ENCODE measurements at regions not wholly inside any gene's neighbourhood (a gene's known extent, or its start where the extent isn't known, plus 50 kb on each side); places are given as distances from the start of the nearest gene placed in this dataset.

DNA sequence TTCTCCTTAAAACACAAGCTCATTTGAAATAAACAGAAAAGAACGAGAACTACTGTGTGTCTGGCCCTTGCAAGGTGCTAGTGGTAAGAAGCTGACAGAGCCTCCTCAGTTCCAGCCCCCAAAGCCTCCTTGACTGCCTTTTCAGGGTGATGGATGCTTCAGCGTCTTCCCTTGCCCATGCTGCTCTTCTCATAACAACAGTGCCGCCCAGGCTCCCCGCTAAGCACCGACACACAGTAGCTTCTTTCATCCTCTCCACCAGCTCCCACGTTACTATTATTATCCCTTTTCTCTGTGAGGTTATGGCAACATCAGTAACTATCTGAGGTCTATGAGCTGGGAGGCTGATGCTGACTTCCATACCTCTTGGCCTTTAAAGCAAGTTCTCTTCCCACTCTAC is 418.6 kb downstream of the TSN start:
- no peak for DNase-seq (ENCODE audit: low spot score)

GRCh38 chr2:122179492-122180165 is 424.2 kb downstream of the TSN start:
- DNase-seq (ENCODE audit: low spot score): no peak

DNA sequence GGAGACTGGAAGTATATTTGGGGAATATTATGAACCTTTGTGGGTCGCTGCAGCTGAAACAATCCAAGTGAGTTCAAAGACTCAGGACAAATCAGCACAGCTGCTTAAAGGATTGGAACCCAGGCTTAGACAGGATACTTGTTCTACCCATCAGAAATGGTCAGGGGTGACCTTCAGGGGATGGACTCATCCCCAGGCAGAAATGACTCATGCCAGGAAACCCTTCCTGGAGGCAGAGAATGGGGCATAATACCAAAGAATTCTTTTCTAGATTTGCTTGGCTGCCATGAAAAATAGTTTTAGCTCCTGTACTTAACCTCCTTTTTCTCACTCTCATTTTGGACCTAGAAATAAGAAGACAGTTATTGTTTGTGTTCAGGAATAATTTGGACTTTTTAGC is 425.5 kb downstream of the TSN start:
- DNase-seq (ENCODE audit: low spot score): no peak

DNA sequence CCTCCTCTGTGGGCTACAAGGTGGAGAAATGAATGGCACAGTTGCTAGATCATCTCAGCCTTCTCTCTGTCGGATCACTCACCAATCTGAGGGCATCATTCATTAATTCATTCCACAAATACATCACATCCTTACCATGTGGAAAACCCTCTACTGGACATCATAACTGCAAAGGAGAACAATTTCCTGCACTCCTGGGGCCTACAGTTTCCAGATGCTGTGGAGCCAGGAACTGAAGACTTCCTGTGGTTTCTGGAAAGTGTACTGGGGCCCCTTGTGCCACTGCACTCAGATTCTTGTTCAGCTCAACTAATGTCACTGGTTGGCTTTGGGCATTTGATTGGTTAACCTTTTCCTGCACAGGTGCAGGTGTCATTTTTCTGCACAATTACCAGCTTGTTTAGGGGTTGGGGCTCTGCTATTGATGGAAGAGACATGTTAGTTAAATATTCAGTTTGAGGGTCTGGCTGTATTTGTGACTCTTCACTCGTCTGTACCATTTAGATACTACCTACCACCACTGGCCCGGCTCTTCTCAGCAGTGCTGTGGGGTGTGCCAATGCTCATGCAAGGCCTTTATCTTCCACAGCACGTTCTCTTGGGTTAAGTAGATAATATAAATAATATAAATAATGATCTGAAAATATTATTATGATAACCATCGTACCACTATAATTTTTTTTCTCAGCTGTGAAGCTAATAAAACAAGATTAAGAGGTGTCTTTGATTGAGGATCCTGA is 427.3 kb downstream of the TSN start:
- DNase-seq (ENCODE audit: low spot score): no peak

GRCh38 chr2:122183890-122184289 is 428.4 kb downstream of the TSN start:
- no peak for DNase-seq (ENCODE audit: low spot score)

DNA sequence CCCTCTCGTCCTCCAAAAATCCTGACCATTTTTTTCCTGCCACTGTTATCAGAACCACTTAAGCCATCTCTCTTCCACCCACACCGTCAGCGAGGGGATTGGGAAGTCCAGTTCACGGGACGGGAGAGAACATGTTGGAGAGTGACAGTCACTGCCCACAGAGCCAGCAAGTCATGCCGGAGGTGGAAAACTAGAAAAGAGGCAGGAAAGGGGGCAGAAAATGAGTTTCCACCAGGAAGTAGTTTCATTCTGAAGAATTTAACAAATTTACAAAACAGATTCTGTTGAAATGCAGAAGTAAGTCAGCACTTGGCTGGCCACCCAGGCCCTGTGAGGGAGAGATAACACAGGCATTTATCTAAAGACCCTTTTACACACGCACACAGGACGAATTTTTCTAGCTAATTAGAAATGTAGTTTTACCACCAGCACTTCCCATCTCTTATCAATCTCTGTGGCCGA is 431.3 kb downstream of the TSN start:
- no peak for DNase-seq (ENCODE audit: low spot score)

DNA sequence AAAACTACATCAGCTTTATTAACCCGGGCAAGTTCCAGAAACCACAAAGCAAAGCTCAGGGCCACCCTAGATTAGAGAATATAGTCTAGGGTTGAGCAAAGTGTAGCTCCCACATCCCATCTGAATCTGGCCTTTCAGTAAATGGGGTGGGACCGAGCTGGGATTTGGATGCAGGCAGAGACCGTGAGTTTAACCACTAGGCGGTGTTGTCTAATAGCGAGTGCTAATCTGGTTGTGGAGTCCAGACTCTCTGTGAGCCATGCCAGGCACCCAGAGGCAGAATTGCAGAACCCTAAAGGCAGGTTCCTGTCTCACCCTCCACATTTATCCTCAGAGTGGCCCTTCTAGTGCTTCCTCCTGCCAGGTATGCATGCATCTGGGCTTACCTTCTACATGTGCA is 435.9 kb downstream of the TSN start:
- DNase-seq (ENCODE audit: low spot score): peak; percentile 32

DNA sequence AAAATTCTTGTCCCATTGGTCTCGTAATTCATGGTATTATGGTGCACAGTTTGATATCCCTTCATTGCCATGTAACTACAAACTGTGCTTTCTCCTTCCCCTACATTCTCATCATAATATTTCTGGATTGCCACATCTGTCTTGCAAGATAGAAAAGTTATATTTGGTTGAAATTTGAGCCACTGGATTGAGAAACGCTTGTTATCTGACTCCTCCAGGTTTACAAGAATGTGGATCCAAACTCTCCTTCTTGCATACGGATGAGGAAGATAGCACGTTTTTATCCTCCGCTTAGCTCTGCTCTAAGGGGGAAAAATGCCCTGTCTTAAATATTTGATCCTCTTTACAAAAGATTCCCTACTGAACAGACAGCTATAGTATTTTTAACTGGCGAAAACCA is 438.2 kb downstream of the TSN start:
- DNase-seq (ENCODE audit: low spot score): no peak

GRCh38 chr2:122194546-122194945 is 439.1 kb downstream of the TSN start:
- no peak for DNase-seq (ENCODE audit: low spot score)

DNA sequence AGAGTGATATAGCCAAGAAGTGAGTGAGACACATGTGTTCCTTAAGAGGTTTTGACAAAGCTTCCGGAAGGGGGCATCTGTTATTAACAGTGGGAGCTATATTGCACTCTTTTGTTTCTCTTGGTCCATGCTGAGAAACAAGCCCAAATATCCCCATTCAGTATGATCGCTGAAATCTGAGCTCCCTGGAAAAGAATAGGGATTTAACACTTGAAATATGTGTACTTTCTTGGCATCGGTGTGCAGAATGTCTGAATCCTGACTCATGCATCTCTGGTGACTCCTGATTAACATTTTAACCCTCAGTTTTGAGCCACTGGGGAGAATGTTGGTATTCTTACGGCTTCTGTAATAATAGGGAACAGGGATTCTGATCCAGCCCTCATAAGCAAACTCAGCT is 448.1 kb downstream of the TSN start:
- no peak for DNase-seq (ENCODE audit: low spot score)

GRCh38 chr2:122205641-122206040 is 450.2 kb downstream of the TSN start:
- no peak for DNase-seq (ENCODE audit: low spot score)

DNA sequence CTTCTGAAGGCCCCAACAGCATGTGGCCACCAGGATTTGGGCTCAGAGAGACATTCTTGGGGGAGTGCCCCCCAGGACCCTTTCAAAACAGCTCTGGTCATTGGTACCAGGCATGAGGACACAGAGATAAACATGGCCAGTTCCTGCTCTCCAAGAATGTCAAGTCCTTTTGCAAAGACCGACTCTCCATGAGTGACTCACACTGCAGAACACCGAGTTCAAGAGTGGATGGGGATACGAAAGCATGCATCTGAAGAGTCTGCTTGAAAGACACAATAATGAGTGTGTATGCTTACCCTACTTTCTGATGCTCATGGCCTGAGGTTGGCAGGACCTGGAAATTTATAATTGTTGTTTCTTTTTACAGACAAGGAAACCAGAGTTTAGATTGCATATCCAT is 450.6 kb downstream of the TSN start:
- no peak for DNase-seq (ENCODE audit: low spot score)

DNA sequence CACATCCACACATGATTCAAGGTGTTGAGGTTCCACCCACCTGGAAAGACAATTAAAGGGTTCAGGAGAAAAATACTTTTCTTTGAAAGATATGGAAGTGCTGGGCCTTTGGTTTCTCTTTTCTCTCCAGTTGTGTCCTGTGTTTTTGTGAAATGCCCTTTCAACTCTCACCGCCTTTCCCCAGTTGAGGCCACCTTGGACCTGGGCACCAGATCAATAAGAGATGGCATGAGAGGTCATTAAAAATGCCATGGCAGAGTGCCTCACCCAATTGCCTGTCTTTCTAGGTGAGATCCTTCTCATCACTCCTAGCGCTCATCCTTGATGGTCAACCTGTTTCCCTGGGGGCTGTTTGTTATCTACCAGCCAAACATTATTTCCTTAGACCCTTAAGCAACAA is 453.9 kb downstream of the TSN start:
- no peak for DNase-seq (ENCODE audit: low spot score)

- DNase-seq (ENCODE audit: low spot score): no peak
These were observed 454.6 kb downstream of the TSN start for GRCh38 chr2:122210065-122210464.

DNA sequence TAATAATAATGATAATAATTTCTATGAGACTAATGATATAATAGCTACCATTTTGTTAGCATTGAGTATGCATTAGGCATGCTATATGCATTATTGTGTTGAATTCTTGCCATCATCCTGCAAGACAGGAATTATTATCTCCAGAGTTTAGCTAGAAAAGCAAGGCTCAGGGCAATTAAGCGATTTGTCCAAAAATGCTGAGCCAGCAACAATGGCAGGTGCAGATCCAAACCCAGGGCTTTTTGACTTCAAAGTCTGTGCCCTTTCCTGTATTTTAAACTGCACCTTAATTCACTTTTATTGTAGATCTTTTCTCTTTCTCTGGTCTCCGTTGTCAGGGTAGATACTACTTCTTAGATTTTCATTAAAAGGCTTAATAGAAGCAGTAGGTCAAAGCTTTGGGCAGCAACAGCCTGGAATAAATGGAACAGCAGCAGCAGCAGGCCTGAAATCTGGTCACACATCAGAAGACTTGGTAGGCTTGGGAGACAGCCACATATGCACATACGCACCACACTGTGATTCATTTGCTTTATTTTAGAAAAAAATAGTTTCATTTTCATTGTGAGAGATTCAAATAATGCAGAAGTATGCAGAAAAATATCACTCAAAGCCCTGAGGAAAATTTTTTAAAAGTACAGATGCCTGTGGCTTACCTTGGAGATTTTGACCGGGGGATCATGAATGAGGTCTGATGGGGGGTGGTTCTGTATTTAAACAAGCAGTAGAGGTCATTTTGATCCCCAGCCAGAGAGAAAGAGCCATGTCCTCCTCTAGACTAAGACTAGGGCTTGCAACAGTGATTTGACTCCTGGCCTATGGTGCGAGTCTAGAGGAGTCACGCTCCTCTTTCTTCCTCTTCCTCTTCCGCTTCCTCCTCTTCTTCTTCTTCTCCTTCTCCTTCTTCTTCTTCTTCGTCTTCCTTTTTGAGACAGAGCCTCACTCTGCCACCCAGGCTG is 455.7 kb downstream of the TSN start:
- no peak for DNase-seq (ENCODE audit: low spot score)

GRCh38 chr2:122213312-122213711 is 457.9 kb downstream of the TSN start:
- no peak for DNase-seq (ENCODE audit: low spot score)

DNA sequence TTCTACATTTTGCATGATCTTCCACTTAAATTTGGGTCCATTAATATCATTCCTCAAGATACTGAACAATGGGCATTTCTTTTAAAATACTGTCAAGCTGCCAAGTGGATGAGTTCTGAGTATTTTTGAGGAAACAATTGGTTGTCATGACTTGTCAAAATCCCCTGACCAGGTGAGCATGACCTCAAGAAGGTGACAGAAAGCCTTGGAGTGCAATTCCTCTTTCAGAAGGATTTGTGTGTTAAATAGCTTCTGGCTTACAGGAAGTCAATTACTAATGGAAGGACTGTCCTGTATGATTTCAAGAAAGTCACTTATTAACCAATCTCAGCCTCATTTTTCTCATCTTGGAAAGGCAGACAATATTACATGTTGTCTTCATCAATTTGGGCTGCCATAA is 460.6 kb downstream of the TSN start:
- DNase-seq (ENCODE audit: low spot score): no peak

DNA sequence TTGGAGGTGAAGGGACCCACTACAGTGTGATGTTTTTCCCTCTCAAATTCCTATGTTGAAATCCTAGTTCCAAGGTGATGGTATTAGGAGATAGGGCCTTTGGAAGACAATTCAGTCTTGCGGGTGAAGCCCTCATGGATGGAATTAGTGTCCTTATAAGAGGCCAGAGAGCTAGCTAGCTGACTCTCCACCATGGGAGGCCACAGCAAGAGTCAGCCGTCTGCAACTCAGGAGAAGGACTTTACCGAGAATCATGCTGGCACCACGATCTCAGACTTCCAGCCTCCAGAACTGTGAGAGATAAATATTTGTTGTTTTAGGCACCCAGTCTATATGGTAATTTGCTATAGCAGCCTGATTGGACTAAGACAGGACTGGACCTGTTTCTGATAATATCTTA is 461.4 kb downstream of the TSN start:
- no peak for DNase-seq (ENCODE audit: low spot score)

GRCh38 chr2:122218596-122218995 is 463.1 kb downstream of the TSN start:
- DNase-seq (ENCODE audit: low spot score): no peak

DNA sequence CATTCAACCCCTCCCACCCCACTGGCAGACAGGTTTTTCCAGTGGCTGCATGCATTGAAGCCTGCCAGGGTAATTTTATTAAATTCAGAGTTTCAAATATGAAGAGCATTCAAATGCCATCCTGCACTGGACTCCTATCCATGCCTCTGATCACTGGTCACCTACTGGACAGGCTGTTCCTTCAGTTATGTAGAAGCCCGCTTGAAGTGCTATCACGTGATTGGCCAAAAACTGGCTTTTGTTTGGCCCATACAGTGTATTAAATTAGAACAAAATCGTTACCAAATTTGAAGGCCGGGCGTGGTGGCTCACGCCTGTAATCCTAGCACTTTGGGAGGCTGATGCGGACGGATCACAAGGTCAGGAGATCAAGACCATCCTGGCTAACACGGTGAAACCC is 464.1 kb downstream of the TSN start:
- no peak for DNase-seq (ENCODE audit: low spot score)

- DNase-seq (ENCODE audit: low spot score): no peak
These were observed 466.2 kb downstream of the TSN start for GRCh38 chr2:122221665-122222064.

DNA sequence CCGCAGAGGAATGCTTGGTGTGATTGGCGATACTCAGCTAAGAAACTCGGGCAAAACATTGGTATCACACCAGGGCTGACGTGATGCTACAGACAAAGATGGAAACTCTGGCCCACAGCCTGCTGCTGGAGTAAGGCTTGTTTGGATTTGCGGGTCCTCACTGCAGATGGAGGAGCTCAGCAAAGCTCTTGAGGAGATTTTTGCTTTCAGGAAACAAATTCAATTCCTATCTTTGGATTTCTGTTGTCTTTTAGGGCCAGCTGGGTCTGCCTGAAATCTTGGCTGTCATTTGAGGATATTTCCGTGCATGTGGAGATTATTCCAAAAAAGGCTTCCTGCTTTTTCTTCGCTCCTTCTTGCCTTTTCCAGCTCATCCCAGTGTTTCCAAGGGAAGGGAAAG is 475.8 kb downstream of the TSN start:
- DNase-seq (ENCODE audit: low spot score): no peak

DNA sequence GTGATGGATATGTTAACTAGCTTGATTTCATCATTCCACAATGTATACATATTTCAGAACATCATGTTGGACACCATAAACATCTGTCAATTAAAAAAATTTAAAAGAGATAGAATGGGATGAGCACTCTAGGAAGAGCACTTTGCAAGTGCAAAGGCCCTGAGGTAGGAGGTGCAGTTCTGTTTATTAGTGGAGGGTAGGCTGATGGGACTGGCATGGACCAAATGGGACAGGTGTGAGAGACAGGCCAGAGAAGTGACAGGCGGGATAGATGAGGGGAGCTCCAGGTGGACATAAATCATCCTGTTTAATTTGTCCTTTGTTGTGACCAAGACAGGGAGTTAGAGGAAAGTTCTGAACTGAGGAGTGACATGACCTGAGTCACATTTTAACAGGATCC is 477.9 kb downstream of the TSN start:
- DNase-seq (ENCODE audit: low spot score): no peak
